ENCODE measurements at regions not wholly inside any gene's neighbourhood (a gene's known extent, or its start where the extent isn't known, plus 50 kb on each side); places are given as distances from the start of the nearest gene placed in this dataset.

- TF ChIP-seq CTCF (IDR thresholded peaks at IDR 0.05): no peak
- no peak for TF ChIP-seq POLR2AphosphoS5 (IDR thresholded peaks at IDR 0.05)
- TF ChIP-seq POLR2A (IDR thresholded peaks at IDR 0.05): no peak
Measured at GRCh38 chr15:96416934-96417759, 86.6 kb downstream of the NR2F2 start.

All from breast epithelium (tissue), 3 donors.